ENCODE measurements at regions not wholly inside any gene's neighbourhood (a gene's known extent, or its start where the extent isn't known, plus 50 kb on each side); places are given as distances from the start of the nearest gene placed in this dataset.

DNA sequence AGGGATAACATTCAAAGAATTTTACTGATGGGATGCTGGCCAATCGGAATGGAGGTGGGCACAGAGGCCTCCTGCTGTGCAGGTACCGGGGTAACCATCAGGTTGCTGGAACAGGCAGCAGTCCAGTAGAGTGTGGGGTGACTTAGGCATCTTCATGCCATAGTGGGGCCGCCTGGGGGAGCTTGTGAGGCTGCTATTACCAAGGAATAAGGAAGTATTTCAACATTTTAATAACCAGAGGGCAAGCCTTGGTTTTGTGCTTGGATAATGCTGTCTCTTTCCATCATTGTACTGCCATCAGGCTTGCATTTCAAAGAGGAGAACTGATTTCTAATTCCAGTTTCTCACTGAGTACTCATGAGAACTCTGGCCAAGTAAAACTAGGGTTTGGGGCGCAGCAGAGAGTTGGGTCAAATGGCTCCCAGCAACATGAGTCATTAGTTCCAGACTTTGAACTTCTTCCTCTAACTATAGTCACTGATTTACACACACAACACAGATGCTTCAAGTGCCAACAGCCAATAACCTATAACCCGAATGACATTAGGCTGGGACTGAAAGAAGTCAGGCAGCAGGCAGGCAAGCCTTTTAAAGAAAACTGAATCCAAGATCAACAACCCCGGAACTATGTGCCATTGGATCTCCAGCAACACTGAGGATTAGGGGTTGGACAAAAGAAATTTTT lies 56.1 kb upstream of the FHL2 start:
- no peak for DNase-seq (ENCODE audit: low read depth in 2 of 2)

DNA sequence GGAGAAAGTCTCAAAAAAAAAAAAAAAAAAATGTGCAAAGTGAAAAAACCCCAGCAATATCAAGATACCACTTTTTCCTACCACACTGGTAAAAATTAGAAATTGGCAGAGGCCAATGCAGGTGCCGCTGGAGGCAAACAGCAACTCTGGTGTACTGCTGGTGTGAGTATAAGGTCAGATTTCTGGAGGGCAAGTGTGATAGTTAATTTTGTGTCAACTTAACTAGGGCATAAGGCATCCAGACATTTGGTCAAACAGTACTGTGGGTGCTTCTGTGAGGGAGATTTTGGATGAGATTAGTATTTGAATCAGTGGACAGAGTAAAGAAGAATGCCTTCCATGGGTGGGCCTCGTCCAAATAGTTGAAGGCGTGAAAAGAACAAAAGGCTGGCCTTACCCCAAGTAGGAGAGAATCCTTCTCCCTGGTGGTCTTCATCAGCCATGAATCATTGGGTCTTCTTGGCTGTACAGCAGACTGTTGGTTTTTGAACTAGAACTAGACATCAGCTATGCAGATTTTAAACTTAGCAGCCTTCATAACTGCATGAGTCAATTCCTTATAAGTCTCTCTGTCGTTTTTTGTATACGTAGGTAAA lies 52.8 kb upstream of the FHL2 start:
- DNase-seq (ENCODE audit: low read depth in 2 of 2), result no peak

DNA sequence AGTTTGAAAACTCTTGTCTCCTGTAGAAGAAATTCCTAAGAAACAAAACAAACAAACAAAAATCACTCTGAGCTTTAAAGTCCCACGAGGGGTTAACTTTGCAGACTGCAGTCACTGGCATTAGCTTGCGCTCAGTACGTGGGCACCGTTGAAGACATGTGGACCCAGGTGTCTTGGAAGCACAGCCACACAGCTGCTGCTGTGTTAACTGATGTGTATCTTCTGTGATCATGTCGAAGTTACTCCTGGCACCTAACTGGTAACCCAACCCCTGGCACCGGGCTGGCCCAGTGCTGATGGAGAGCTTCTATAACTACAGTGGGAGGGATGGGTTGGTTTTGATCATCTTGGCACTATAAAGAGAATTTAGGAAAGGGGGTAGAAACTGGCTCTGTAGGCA lies 51.6 kb upstream of the FHL2 start:
- no peak for DNase-seq (ENCODE audit: low read depth in 2 of 2)

DNA sequence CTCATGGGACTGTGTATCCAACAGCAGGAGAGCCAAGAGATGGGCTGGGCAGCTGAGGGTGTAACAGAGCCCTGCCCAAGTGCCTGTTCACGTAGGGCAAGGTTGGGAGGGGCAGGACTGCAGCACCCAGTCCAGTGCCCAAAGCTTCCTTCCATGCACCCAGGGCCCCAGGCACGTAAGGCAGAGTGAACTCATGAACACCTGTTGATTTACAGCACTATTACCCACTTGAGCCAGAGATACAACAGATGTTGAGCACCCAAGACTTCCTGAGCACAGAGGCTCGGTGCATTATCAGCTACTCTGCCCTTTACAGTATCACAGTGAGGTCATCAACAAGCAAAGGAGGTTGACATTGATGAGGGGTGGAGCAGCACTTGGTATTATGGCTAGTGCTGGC lies 50.2 kb upstream of the FHL2 start:
- DNase-seq (ENCODE audit: low read depth in 2 of 2), result no peak
